NT2/D1 (cell line): ENCODE measurements at regions not wholly inside any gene's neighbourhood (a gene's known extent, or its start where the extent isn't known, plus 50 kb on each side); places are given as distances from the start of the nearest gene placed in this dataset.

ENCODE experiments used
- SUZ12 ChIP-seq: IDR thresholded peaks from 2 replicates; pipeline ENCODE4 v1.6.1; 2011; ENCODE audit not compliant: insufficient read length, insufficient read depth; ENCODE audit errors: extremely low read depth
- YY1 ChIP-seq: IDR thresholded peaks from 2 replicates; pipeline ENCODE4 v1.6.1; 2011; ENCODE audit not compliant: insufficient read length, insufficient read depth

DNA sequence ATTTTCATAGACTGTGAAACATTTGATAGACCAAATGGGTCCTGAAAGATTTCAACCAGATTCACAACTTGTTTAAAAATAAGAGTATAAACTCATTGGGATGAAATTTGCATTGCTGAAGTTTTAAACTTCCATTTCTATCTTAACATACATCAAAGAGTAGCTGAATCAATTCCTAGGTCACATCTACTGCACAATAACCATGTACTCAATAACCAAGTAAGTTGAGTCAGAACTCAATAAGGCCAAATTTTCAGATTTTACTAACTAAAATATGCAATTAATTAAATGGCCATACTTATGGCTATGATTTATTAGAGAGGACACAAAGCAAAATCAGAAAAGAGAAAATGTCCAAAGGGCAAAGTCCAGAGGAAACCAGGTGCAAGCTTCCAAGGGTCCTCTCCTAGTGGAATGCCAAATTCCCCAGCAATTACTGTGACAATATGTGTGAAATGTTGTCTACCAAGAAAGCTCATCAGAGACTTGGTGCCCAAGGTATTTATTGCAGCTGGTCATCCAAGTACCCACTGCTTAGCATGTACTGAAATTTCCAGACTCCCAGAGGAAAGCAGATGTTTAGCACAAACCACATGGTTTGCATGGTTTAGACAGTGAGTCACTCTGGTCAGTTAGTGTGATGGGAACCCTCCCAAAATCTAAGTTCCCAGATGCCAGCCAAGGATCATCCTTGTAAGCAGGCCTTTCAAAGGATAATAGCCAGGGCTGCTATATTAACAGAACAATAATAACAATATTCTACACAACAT is 238.9 kb downstream of the IPMK start:
- TF ChIP-seq SUZ12 (no peak), YY1 (no peak)
